ENCODE measurements at regions not wholly inside any gene's neighbourhood (a gene's known extent, or its start where the extent isn't known, plus 50 kb on each side); places are given as distances from the start of the nearest gene placed in this dataset.

- TF ChIP-seq, protein P1, sequence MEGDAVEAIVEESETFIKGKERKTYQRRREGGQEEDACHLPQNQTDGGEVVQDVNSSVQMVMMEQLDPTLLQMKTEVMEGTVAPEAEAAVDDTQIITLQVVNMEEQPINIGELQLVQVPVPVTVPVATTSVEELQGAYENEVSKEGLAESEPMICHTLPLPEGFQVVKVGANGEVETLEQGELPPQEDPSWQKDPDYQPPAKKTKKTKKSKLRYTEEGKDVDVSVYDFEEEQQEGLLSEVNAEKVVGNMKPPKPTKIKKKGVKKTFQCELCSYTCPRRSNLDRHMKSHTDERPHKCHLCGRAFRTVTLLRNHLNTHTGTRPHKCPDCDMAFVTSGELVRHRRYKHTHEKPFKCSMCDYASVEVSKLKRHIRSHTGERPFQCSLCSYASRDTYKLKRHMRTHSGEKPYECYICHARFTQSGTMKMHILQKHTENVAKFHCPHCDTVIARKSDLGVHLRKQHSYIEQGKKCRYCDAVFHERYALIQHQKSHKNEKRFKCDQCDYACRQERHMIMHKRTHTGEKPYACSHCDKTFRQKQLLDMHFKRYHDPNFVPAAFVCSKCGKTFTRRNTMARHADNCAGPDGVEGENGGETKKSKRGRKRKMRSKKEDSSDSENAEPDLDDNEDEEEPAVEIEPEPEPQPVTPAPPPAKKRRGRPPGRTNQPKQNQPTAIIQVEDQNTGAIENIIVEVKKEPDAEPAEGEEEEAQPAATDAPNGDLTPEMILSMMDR (IDR thresholded peaks at IDR 0.05), result no peak
- TF ChIP-seq POLR2A (IDR thresholded peaks at IDR 0.05), result no peak
These were observed 614.4 kb downstream of the LIG4 start for GRCh38 chr13:107600971-107601370.
